ENCODE measurements at regions not wholly inside any gene's neighbourhood (a gene's known extent, or its start where the extent isn't known, plus 50 kb on each side); places are given as distances from the start of the nearest gene placed in this dataset.

DNA sequence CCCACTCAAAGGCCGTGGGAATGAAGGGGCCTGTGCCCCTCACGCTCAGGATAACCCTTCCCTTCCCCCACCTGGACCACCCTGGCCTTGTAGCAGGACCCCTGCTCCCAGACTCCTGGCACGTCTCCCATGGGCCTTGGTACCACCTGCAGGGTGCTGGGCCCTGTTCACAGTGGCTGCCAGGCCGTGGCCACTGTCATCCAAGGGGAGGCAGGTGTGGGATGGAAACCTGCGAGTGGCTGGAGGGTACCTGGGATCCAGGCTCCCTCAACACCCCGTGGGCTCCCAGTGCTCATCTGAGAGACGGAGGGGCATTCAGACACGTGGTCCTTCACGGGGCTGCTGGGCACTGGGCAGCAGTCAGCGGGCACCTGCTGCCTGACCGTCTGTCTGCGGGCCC is 75.6 kb upstream of the CIBAR2 start:
- no peak for DNase-seq (ENCODE audit: low read depth in 2 of 2)

DNA sequence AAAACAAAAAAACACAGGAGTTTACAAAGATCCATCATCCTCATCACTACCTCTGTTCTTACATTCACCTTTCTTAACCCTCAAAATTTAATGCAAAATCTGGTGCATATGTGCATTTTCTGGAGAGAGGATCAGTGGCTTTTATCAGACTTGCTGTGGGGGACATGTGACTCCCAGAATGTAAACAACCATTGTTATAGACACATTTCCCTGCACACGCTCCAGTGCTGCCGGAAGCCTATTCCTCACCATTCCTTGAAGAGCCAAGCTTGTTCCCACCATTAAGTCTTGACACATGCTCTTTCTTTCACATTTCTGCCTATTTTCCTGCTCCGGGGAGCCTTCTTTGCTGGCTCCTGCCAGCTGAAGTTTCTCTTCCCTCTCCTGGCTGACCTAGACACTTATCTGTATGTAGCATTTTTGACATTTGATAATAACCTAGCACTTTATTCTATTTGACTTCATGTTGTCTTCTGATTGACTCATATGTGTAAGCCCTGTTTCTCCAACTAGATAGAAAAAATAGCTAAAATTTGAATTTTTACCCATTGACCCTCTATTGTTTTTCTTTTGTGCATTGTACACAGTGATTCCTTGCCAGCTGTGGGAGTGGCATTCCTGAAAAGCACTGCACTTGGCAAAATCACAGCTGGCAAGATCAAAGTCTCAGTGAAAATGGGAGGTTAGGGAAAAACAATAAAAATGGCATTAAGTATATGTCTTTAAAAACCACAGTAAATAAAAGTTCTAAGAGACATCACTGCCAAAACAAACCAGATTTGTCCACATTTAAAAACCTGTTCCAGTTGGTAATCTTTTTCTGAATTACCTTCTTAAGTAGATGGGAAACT is 76.8 kb upstream of the CIBAR2 start:
- DNase-seq (ENCODE audit: low read depth in 2 of 2), result no peak

DNA sequence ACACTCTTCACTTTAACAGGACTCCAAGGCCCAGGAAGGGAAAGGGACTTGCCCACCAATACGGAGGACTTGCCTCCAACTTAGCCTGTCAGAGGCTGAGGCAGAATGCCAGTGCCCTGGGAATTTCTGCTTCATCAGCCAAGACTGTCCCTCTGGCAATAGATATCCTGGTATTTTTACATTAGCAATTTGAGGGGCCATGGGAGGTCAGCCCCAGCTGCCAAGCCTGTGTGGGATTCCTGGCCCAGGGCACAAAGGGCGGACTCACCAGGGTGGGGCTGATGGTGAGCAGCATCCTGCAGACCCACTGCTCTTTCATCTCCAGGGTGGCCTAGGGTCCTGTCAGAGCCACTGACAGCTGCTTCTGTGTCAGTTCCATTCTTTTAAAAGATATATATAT is 78.3 kb upstream of the CIBAR2 start:
- DNase-seq (ENCODE audit: low read depth in 2 of 2), result no peak

DNA sequence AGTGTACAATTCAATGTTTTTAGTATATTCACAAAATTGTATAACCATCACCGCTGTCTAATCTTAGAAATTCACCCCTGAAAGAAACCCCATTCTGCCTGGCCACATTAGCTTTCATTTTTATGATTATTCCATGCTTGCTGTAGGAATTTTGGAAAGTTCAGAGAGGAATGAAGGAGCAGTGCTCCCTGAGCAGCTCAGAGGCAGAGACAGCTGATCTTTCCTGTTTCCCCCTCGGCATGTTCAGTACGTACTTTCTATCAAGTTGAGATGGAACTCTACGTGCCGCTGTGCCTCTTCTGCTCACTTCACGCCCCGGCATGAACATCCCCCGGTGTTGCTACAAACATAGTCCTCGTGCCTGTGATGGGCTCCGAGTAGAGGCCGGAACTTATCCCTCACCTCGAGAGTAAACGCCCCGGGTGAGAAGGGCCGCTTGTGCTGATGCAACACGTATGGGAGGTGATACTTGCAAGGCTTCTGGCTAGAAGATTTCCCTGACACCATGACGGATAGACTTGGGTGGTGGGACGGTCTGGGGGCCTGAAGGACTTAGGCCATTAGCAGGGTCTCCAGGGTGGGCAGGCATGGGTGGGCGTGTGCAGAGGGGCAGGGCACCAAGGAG is 79.2 kb upstream of the CIBAR2 start:
- no peak for DNase-seq (ENCODE audit: low read depth in 2 of 2)

DNA sequence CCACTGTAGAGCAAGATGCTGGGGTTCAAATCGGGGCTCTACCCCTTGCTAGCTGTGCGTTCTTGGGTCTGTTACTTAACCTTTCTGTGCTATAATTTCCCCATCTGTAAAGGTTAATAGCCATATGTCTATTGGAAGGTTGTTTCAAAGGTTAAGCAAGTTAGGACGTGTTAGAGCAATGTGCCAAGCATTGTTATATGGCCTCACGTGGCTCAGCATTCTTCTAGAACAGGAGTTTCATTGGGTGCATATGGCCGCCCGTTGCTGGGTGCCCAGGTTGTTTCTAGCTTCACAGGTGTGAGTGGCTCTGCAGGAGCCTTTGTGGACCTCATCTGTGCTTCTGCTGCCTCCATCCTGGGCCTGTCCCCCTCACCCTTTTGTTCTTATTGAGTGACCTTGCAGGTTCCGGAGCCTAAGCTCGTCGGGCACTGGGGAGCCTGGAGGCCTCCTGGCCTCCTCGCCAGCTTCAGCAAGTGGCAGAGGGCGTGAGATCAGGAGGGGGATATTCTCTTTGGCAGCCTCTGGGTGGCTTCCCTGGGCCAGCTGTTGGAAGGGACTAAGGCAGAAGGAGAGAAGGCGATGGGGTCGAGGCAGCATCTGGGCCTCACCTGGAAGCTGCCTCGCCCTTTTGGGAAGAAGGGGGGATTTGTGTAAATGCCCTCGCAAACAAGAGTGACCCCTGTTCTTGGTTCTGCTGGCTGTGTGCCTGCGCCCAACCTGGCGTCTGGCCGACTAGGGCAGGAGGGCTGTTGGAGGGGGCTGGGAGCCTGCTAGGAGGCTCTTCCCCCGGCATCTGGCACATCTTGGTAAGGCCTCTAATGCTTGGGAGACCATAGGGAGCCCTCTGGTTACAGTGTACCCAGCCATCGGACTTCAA is 80.2 kb upstream of the CIBAR2 start:
- no peak for DNase-seq (ENCODE audit: low read depth in 2 of 2)

DNA sequence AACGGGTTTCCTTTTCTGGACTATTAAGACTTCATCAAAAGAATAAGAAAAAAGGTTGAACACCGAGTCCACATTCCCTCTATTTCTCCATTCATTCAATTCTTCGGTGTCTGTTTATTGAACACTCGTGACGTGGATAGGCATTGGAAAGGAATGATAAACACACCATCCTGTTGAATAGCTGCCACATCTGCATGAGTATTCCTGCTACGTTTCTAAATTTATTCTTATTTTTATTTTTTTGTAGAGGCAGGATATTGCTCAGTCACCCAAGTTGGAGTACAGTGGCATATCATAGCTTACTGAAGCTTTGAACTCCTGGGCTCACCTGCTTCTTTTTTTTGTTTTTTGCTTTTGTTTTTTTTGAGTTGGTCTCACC is 80.8 kb upstream of the CIBAR2 start:
- no peak for DNase-seq (ENCODE audit: low read depth in 2 of 2)

DNA sequence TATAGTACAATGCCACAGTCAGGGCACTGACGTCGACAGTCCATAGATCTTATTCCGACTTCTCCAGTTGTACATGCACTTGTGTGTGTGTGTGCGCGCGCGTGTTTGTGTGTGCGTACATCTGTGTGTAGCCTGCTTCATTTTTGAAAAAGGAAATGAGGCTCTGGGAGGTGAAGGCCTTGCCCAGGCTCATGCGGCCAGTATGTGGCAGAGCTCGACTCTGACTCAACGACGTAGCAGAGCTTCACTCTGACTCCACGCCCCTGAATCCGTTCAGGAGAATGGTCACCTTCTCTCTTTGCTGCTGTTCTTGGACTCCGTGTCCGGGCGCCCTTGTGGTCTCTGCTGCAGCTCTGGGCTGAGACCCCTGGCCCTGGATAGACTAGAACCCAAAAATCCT is 81.6 kb upstream of the CIBAR2 start:
- DNase-seq (ENCODE audit: low read depth in 2 of 2), result no peak

DNA sequence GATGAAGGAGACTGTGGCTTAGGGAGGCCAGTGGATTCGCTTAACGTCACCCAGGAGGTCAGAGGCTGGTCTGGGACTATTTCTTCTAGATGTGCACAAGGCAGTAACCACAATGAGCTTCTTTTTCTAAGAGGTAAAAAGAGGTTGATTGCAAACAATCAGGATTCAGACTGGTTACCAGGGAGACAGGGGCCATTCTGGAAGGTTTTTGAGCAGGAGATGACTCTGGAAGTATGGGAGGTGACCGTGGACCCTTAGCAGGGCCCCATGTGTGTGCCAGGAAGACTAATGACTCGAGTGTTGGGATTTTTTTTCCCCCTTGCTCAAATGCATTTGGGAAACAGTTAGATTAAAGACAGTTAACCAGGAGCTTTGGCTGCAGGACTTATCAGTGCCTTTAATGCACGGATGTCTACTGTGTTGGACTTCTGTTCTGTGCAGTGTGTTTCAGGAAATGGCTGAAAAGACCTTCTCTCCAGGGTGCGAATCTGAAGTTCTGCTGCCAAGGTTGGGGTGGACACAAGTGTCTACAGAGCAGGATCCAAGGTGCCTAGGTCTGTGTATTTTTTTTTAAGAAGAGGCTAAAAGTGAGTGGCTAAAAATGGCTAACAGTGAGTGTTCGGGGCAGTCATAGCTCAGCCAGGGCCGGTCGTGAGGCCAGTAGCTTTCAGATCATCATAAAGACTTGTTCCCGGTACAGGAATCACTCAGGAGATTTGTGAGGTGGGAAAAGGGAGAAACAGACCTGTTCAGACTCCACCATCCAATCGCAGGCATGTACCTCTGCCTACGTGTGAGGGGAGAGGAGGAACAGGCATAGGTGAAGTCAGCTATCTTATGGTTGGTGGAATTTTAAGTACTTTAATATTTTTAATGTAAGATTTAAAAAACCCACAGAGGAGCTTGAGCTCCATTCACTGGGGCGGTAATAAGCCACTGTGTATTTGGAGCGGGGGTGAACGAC is 82.3 kb upstream of the CIBAR2 start:
- DNase-seq (ENCODE audit: low read depth in 2 of 2), result no peak

DNA sequence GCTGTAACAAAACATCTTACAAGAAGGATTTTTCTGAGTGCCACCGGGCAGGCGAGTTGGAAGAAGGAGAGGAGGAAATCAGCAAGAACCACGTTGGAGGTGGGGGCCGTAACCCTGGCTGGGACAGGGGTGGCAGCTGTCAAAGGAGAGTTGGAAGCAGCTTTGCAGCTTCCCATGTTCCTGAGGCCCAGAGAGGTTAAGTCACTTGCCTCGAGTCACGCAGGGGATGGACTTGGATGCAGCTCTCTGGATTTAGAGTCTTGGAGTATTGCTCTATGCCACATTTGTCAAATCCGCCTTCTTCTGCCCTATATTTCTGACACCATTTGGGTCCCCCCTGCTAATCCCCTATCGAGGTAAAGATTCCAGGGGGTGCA is 83.0 kb upstream of the CIBAR2 start:
- DNase-seq (ENCODE audit: low read depth in 2 of 2), result no peak

DNA sequence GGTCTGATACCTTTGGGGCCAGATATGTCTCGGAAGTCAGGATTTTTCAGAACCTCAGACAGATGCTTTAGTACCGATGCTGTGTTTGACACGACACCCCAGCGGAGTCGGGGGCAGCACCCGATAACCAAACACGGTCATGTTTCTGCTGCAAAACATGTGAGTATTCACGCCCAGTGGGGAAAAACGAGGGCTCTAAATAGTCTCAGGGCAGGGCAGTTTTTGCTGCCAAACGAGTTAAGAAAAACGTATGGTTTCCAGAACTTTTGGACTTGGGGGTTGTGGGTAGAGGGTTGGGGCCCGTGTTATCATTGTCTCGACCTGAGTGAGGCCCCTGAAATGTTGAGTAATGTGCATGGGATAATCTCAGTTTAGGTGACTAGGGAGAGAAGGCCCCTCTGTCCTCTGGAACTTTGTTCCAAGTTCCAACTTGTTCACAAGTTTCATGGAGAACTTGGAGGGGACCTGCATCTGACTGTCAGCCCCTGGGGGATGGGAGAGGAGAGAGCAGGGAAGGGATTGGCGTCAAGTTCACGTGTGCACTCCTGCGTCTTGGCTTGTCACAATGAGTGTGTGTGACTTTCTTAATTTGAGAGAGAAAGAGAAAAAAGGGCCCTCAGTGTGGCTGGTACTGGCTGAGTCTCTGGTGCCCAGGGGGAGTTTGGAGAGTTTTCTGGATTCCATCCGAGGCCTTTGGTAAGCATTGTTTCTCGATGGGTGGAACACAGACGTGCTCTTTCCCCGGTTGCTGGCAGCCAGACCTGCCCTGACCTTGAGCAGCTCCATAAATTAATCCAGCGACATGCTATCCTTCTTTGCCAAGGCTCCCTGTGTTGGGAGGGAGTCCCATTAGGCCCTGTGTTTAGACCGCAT is 83.9 kb upstream of the CIBAR2 start:
- no peak for DNase-seq (ENCODE audit: low read depth in 2 of 2)

DNA sequence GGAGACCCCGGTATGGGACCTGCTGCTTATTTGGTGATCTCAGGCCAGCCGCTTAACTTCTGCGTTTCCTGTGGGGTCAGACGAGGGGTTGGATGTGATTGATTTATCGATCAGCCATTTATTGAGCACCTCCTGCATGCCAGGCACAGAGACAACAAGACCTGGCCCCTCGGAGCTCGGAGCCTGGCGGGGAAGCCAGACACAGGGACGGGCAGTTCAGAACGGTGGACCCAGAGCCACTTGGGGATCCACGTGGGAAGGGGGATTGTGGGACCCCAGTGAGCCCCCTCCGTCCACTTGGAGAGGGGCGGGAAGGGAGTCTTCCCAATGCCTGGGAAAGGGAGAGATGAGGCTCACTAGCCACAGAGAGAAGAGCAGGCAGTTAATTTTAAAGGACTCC is 84.7 kb upstream of the CIBAR2 start:
- DNase-seq (ENCODE audit: low read depth in 2 of 2), result no peak

DNA sequence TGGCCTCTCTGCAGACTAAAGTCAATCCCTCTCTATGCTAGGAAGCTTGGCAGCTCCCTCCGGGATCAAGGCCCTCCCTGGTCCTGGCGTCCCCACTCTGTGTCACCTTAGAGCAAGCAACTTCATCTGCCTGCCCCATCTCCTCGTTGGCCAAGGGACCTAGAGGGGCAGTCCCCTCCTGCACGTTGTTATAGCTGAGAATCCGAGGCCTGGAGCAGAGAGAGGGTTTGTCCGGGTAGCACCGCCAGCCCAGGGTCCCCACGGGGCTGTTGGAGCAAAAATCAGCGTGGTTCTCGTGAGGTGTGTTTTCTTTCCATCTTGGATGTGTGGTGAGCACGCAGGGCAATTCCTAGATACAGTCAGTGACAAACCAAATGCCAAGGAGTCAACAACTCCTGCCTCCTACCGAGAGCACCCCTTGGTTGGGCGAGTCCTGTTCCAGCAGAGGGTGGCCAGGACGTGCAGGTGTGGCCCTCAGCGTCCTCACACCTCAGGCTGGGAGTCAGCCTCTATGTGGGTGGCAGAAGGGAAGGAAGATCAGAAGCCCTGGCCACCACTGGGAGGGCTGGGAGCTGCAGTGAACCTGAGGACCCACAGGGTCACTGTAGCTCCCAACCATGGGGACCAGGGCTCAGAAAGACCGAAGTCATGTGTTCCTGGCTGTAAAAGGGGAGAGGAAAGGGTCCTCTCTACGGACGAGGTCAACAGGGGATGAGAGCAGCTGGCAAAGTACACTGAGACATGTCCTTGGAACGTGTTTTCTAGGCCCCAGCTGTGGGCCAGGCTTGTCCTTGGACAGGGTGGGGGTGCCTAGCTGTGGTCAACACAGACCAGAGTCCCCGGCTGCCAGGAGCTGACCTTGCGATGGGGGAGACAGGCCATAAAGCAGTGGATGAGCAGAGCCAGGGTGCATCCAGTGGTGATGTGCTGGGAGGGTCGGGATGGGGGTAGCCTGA is 85.6 kb upstream of the CIBAR2 start:
- no peak for DNase-seq (ENCODE audit: low read depth in 2 of 2)

DNA sequence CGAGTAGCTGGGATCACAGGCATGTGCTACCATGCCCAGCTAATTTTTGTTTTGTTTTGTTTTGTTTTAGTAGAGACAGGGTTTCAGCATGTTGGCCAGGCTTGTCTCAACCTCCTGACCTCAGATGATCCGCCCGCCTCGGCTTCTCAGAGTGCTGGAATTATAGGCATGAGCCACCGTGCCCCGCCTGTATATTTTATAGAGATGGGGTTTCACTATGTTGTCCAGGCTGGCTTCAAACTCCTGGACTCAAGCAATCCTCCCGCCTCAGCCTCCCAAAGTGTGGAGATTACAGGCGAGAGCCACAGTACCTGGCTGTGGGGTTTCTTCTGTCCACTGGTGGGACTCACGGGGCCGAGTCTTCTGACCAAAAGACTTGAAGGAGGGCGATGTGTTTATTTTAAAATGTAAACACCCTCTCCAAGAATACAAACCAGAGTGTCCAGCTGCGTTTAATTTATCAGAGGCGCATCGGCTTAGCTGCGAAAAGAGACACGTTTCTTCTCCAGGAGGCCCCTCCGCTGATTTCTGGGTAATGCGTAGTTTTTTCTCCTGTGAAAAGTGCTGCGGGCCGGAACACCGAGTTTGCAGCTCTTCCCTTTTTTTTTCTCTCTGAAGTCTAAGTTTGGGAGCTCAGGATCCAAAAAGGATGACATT is 86.9 kb upstream of the CIBAR2 start:
- no peak for DNase-seq (ENCODE audit: low read depth in 2 of 2)

DNA sequence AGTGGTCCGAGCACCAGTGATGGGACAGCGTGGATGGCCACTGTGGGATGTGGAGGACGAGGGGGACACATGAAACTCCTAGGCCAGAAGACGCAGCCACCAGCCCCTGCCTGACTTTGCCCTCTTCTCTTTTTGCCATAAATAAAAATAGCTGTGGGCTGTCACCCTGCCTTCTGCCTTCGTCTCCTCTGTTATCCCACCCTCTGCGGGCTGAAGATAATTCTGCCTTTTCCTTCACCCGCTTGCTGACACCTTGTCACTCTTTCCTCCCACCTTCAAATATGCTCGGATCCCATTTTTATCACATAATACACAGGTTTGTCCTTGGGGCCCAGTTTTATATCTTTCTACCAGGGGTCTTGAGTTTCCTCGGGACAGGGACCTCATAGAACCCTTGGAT is 87.6 kb upstream of the CIBAR2 start:
- DNase-seq (ENCODE audit: low read depth in 2 of 2), result no peak

DNA sequence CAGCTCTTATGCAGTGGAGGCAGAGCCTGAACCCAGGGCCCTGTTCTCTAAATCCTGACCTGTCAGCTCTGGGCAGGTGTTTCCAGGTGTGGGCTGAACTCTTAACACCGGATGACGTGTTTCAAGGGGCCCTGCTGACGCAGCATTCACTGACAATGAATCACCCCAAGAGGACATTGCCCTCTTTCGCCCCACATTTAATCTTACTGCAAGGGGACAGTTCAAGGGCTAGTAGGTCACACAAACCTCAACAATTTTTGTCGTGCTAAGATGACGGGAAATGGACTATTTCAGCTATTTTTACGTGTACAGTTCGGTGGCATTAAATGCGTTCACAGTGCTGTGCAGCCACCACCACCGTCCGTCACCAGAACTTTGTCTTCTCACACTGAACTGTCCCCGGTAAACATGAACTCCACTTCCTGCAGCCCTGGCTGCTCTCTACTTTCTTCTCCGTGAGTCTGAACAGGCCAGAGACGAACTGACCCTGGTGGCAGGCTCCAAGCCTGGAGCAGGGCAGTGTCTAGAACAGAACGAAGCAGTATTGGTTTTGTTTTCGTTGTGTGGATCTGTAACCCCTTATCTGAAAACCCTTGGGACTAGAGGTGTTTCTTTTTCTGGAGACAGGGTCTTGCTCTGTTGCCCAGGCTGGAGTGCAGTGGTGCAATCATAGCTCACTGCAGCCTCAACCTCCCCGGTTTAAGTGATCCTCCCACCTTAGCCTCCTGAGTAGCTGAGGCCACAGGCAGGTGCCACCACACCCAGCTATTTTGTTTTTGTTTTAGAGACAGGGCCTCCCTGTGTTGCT is 88.4 kb upstream of the CIBAR2 start:
- DNase-seq (ENCODE audit: low read depth in 2 of 2), result no peak

DNA sequence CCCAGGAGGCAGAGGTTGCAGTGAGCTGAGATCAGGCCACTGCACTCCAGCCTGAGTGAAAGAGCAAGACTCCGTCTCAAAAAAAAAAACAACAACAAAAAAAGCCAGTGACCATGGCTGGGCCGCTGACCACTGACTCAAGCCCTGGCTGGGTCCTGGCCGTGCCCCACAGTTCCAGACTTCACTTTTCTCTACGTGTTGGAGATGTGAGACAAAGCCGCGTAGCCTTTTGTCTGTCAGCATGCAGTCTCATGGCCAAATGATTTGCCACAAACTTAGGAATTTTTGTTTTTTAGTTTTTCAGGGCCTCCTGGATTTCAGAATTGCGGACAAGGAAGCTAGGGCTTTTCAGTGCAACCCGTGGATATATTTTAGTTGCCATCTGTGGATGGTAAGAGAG is 89.3 kb upstream of the CIBAR2 start:
- no peak for DNase-seq (ENCODE audit: low read depth in 2 of 2)

DNA sequence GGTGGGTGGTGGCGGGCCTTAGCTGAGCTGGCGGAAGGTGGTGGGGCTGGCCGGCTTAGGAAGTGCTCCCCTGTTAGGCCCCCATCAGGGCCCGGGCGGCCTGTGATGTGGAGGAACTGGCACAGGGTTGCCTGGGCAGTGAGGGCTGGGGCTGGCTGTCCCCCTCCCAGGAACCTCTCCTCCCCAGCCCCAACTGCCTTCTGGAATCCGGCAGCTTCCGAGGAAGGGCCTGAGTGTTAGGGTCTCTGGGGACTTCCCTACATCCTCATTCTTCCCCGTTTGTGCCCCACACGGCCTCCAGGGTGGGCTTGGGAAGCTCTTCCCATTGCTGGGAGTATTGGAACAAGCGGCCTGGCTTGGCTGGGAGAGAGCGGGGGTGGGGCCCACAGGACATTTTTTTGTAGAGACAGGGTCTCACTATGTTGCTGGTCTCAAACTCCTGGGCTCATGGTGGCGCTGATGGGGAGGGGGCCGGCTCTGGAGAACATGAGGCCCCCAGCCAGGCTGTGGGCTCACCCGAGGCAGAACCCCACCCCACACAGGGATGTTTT is 89.9 kb upstream of the CIBAR2 start:
- no peak for DNase-seq (ENCODE audit: low read depth in 2 of 2)
